ENCODE measurements at regions not wholly inside any gene's neighbourhood (a gene's known extent, or its start where the extent isn't known, plus 50 kb on each side); places are given as distances from the start of the nearest gene placed in this dataset.
A peak's percentile ranks its signal among the peaks of the same experiment; 100 is the strongest.
"Not testable (repeated sequence)": the region's sequence is repeated elsewhere in the genome, so short reads cannot be mapped to it uniquely, and the experiment has no call there.

DNA sequence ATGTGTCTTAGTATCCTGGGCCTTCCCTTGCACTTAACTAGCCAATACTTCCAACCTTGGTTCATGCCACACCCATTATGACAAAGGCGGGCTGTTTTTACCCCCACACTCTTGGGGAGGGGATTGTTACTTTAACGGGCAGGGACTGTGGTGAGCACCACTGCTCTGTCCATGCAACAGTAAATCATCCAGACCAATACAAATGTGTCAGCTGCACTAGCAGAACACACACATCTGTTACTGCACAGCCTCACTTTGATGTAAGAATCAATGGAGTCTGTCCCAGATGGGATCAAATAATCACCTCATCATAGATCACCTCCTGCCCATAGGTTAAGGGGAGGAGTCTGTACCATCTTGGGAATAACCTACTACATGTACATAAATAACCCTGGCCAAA, 58.1 kb downstream of the NPAP1 start:
- no peak for DNase-seq (ENCODE audit: low read depth)

DNA sequence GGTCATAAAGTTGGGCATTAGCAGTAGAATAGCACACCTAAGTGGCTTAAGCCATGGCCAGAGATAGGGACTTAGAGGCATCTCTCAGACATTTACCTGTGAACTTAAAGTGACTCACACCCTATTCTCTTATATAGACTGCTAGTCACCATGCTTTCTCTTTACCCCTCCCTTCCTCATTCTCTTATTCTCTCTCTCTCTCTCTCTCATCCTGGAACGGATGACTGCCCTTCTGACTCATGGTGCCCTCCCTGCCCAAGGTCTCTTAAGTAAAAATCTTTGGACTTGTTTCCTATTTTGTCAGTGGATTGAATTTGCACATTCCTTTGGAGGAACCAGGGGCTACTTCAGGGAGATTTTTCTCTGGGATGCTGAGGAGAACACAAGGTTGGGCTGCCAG, 58.8 kb downstream of the NPAP1 start:
- DNase-seq (ENCODE audit: low read depth): no peak

DNA sequence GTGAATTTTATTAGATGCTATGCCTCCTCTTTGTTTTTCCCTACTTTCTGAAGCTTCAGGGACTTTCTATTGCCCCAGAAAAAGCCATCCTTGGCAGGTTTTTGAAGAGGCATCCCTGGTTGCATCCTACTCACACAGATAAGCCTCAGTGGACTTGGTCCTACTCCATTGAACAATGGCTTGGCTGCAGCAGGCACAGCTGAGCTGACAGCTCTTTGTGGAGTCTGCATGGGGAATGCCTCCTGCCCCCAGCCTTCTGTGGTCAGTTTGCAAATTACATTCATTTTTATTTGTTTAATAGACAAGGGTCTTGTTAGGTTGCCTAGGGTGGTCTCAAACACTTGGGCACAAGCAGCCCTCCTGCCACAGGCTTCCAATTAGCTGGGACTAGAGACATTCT, 69.7 kb downstream of the NPAP1 start:
- DNase-seq (ENCODE audit: low read depth): no peak

DNA sequence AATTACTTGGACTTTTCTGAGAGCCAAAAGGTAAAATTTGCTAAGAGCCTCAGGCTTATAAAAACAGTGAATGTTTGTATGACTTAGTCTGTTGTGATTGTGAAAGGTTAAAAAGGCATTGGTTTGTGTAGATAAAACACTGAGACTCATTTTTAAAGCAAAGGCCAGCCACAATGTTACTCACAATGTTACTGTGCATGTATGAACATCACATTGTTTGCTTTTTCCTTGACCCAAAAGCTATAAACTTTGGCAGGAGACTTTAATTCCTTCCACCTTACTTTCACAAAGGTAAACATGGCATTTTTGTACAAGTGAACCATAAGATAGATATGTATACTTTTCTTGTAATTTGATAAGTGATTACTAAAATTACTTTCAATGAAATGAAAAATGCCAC, 70.5 kb downstream of the NPAP1 start:
- DNase-seq (ENCODE audit: low read depth): no peak

DNA sequence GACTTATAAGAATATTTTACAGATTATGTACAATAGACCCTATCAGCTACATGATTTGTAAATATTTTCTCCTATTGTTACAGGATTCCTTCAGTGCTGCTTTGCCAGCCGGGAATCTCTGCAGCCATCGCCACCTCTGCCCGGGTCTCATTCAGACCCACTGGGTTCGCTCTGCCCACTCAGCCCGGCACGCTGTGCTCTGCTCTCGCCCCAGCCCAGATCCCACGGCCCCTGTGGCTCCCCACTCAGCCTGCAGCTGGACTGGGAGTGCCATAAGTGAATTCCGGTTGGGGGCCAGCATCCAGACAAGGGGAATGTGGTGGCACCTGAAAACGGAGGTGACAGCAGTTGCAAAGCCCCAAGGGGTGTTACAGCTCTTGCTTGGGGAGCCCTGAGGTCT, 71.8 kb downstream of the NPAP1 start:
- no peak for DNase-seq (ENCODE audit: low read depth)

DNA sequence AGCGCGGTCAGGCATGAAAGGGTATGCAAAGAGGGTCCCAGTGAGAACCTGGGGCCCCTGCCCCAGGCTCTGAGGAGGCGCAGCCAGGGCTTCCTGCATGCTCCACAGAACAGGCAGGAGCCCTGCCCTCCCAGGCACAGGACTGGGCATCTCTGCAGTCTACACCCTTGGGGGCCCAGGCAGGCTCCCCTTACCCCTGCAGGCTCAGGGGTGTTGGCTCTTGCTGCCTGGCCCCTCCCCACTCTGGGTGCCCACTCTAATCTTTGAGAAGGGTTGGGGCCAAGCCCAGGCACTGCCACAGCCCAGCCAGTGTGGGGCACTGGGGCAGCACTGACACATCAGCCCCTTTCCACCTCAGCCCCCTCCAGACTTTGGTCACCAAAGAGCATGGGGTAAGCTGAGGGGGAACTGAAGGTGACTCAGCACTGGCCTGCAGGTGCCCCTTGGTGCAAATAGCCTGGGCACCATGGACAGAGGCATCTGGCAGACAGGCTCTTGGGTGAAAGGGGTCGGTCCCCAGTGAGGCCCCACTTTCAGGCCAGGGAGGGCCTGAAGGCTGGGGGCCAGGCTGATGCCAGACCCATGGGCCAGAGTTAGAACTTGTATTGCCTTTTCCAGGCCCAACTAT, 73.4 kb downstream of the NPAP1 start:
- no peak for DNase-seq (ENCODE audit: low read depth)

DNA sequence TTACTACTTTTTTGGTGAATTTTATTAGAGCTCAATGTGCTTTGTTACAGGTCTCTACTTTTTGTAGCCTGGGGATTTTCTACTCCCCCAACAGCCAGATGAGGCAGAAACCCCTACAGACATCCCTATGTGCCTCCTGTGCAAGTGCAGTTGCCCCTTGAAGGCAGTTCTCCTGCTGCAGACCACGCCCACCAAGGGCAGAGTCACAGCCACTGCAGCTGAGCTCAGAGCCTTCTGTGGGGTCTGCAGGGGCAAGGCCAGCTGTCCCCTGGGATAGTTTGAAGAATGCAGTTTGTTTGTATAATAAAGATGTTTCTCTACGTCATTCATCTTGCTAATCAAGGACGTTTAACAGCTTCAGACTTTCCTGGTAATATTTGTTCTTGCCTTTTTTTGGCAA, 76.8 kb downstream of the NPAP1 start:
- no peak for DNase-seq (ENCODE audit: low read depth)

DNA sequence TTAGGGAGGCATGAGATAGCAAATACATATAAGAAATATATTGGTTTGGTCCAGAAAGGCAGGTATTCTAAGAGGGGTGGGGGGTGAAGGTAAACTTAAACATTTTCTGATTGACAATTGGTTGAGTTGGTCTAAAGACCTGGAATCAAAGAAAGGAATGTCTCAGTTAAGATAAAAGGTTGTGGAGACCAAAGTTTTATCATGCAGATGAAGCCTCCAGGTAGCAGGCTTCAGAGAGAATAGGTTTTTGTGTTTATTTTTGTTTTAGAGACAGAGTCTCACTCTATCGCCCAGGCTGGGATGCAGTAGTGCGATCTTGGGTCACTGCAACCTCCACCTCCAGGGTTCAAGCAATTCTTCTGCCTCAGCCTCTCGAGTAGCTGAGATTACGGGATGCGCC, 80.5 kb downstream of the NPAP1 start:
- no peak for DNase-seq (ENCODE audit: low read depth)

DNA sequence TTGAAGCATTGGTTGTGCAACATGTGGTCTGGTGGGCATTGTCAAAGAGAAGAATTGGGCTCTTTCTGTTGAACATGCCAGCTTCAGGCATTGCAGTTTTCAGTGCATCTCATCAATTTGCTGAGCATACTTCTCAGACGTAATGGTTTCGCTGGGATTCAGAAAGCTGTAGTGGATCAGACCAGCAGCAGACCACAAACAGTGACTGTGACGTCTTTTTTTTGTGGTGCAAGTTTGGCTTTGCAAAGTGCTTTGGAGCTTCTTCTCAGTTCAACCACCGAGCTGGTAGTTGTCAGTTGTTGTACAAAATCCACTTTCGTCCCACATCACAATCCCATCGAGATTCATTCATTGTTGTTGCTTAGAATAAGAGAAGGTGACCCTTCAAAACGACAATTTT, 84.5 kb downstream of the NPAP1 start:
- DNase-seq (ENCODE audit: low read depth): no peak

DNA sequence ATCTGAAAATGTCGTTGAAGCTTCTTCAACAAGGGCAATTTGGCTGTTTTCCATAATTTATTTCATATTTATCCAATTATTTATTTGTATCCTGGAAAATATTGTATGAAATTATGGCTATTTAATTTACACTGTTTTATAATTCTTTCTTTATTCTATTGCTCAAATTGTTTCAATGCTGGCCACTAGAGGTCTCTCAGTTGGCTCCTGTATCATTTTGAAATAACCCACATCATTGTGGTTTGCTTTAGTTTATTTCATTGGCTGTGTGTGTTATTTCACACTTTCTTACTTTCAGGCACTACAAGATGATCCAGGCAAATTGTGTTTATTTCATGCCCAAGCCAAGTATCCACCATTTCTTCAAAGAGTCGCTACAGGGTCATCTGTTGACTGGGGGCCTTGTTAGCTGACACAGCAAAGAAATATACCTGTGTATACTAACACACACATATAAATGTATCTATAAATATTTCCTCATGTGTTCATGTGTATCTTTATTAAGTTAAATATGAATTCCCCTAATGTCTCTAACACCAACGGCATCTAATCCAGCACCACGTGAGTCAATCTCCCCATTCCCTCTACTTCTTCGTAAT, 86.2 kb downstream of the NPAP1 start:
- no peak for DNase-seq (ENCODE audit: low read depth)

DNA sequence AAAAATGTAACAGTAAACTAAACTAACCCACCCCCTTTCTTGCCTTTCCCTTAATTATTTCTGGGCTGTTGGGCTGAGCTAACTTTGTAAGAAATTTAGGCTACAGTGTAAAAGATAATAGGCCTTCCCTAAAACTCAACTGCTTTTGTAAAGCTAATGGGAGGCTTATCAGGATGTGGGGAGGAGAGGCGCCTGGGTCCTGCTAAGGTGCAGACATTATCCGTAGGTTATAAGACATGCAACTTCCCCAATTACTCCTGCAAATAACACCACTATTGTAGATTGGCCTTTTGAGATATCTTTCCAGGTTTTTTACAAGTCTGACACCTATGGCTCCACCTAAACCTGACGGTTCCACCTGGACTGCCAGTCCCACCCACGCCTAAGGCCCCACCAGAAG, 88.3 kb downstream of the NPAP1 start:
- no peak for DNase-seq (ENCODE audit: low read depth)

DNA sequence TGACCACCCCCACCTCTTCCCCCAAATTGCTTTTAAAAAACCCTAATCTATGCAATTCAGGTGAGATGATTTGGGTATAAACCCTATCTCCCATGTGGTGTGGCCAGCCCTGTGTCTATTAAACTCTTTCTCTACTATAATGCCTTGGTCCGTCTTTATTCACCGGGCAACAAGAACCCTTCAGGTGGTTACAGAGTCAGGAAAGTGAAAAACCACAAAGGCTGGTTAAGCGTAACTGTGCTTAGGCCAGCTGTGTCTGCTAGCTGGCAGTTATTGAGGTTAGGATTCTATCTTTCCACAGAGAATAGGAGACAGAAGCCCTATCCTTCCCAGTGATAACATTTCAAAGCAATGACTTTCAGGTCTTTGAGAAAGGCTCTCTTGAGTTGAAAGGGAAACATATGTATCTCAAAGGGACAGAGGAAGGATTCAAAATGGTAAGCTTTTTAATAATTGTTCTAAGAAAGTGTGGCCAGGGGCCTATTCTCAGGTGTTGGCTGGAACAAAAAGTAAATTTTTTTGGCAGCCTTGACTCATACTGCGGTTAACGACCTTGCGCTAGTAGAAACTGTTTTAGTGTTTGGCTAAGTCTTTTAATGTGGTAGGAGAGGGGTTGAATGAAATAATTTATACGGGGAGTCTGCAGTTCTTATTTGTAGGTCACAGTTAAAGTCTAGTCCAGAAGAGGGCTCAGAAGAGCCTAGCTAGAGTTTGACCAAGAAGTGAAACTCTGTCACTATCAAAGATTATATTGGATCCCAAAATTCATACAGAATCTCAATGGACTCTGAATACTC, 89.0 kb downstream of the NPAP1 start:
- no peak for DNase-seq (ENCODE audit: low read depth)

DNA sequence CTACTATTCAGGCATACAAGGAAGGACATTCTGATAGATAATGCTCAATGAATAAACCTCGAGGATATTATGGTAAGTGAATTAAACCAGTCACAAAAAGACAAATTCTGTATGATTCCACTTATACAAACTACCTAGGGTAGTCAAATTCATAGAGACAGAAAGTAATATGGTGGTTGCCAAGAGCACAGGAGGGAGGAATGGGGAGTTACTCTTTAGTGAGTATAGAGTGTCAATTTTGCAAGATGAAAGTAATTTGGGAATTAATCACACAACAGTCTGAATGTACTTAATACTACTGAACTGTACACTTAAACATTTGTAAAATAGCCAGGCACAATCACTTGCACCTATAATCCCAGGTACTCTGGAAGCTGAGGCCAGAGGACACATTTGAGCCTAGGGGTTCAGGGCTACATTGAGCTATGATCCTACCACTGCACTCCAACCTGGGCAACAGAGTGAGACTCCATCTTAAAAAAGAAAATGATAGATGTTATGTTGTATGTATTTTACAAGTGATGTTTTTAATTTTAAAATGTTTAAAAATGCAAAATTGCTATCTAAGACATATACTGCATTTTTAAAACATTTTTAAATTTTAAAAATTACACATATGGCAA, 91.0 kb downstream of the NPAP1 start:
- no peak for DNase-seq (ENCODE audit: low read depth)

DNA sequence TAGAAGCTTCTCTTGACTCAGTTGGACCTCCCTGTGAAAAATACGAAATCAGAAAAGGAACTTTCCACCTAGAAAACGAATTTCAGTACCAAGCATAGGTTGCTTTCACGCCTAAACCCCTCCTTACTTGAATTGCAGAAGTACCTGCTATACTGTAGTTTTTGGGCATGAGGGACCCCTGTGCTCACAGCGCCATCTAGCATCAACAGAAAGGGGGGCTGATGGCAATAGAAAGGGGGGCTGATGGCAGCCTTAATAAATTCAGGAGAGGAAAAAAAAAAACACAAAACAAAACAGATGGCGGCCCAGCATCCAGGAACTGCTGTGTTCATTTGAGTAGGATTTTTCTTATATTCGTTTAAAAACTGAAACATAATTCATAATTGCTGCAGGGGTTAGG, 96.7 kb downstream of the NPAP1 start:
- no peak for DNase-seq (ENCODE audit: low read depth)

DNA sequence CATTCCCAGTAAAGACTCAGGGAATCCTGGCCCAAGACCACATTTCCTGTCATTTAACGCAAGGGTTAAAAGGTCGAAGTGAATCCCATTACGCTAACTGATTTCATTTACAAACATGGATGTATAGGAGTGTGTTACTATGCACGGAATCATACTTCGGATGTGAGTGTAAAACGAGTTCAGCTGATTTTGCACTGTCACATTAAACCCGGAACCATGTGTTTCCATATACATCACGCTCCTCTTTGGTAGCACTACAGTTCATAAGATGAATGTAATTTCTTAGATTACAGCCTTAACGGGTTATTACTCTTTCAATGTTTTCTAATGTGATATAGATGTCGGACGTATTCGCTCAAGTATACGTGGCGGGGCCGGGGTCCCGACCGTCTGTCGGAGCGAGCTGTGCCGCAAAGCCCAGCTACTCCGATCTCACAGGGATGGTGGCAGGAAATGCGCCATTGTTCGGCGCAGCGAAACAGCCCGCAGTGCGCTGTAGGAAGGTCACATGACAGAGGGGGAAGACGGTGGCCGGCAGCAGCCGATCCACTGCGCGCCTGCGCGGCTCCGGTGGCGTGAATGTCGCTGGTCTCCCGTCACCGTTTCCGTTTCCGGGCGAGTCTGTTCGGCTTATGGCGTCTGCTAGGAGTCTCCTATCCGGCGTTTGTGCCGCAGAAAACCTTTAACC, 97.3 kb downstream of the NPAP1 start:
- DNase-seq (ENCODE audit: low read depth): peak; percentile 30

DNA sequence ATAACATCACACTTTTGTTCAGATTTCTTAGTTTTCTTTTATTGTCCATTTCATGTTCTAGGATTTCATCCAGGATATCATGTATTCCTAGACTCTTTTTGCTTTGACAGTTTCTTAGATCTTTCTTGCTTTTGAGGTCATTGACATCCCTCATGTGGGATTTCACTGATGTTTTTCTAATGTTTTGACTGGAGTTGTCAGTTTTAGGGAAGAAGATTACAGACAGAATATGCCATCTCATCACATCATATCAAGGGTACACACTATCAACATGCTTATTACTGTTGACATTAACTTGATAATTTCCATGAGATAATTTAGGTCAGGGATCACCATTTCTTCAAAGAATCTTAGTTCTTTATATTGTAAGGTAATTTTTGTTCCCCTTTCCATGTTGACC, 101.7 kb downstream of the NPAP1 start:
- no peak for DNase-seq (ENCODE audit: low read depth)

DNA sequence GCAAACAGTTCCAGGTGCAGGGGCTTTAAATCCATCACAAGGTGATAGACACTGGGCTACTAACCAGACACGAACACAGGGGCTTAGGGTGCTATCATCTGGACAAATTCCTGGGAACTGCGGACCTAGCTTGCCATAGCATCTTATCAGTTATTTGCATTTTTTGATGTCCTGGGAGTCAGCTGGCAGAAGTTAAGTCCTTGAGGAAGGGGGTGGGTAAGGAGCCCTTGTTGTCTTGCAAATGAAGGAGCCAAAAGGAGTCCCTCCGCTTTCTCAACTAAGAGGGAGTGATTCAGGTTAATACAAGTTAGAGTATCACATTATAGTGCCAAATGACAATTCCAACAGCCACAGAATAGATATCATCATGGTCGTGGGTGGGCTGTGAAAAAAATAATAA, 108.9 kb downstream of the NPAP1 start:
- no peak for DNase-seq (ENCODE audit: low read depth)

DNA sequence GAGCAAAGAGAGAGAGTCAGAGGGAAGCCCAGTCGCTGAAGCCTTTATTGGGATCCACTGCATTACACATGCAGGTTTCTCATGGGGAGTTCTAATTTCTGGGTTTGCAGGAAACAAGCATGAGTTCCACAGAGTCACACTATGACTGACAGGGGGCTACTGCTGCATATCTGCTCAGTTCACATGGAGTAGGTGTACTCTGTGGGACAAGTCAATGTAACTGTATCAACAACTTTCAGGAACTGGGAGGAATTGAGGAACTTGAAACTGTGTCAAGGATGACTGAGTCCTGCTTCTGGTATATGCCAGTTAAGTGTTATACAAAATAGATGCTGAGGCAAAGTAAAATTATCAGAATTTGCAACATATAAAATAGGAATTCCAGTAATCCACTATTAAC, 110.8 kb downstream of the NPAP1 start:
- DNase-seq (ENCODE audit: low read depth): no peak

DNA sequence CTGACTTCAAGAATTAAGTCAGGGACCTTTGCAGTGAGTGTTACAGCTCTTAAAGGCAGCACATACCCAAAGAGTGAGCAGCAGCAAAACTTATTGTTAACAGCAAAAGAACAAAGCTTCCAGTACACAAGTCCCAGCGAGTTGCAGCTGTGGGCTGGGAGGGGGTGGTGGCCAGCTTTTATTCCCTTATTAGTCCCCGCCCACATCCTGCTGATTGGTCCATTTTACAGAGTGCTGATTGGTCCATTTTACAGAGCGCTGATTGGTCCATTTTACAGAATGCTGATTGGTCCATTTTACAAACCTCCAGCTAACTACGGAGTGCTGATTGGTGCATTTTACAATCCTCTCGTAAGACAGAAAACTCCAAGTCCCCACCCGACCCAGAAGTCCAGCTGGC, 127.0 kb downstream of the NPAP1 start:
- not testable (repeated sequence) for DNase-seq (ENCODE audit: low read depth)

DNA sequence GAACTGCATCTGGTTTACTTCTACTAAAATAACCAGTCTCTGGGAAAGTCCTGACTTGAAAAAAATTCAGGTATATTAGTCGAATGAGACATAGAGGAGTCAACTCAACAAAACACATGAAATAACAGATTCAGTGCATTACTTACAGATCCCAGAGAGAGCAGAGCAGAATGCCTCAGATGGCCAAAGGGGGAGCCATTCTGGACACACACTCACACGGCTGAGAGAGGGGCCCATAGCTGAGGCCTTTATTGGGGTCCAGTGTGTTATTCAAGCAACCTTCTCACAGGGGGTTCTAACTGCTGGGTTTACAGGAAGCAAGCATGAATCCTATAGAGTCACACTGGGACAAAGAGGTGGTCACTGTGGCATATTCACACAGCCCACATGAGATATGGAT, 135.1 kb upstream of the SNRPN start:
- no peak for DNase-seq (ENCODE audit: low read depth)

DNA sequence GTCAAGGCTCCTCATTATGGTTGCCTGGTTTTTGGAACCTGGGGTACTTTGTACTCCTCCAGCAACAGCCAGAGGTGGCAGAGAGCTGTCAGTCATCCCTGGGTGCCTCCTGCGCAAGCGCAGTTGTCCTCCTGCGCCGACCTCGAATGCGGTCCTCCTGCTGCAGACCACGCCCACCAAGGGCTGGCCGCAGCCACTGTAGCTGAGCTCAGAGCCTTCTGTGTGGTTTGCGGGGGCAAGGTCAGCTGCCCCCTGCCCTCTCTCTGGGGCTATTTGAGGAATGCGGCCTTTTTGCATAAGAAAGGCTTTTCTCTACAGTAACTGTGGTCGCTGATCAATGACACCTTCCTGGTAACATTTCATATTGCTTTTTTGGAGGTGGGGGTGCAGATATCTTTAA, 131.3 kb upstream of the SNRPN start:
- no peak for DNase-seq (ENCODE audit: low read depth)

DNA sequence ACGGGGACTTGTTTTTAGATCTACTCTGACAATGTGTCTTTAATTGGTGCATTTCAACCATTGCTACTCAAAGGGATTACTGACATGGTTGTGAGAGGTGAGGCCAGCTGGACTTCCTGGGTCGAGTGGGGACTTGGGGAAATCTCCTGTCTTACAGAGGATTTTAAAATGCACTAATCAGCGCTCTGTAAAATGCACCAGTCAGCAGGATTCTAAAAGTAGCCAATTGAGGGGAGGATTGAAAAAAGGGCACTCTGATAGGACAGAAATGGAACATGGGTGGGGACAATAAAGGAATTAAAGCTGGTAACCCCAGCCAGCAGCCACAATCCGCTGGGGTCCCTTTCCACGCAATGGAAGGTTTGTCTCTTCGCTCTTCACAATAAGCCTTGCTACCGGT, 122.5 kb upstream of the SNRPN start:
- no peak for DNase-seq (ENCODE audit: low read depth)

DNA sequence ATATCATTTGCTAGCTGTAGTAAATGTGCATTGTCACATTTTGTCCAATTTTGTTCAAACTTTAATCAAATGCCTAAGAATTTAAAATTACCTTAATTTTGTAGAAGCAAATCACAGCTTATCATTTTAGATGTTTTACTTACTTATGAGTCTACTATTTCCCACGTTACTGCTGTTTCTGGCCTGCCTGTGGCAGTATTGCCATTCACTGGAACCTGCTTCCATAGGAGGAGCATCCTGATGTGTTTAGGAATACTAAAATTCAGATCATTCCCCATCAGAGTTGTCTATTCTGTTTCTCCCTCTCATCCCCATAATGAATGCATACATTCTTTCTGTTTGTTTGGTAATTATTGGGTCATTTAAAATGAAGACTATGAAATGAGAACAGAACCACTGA, 119.5 kb upstream of the SNRPN start:
- no peak for DNase-seq (ENCODE audit: low read depth)
